ENCODE measurements at regions not wholly inside any gene's neighbourhood (a gene's known extent, or its start where the extent isn't known, plus 50 kb on each side); places are given as distances from the start of the nearest gene placed in this dataset.
A peak's percentile ranks its signal among the peaks of the same experiment; 100 is the strongest.
"Not testable (repeated sequence)": the region's sequence is repeated elsewhere in the genome, so short reads cannot be mapped to it uniquely, and the experiment has no call there.

GRCh38 chr3:162586591-162586990, 1090.0 kb downstream of the OTOL1 start:
- Histone ChIP-seq H3K9me3 (ENCODE audit: insufficient read depth, low read depth, low read length) (no peaks in the 10 kb centered on the region), H3K36me3 (ENCODE audit: insufficient read depth, low read depth, low read length) (no peaks in the 10 kb centered on the region), H3K27ac (ENCODE audit: low read length) (no peak overlapping the region), H3K9ac (ENCODE audit: low read depth, low read length) (no peak overlapping the region), H3K4me1 (ENCODE audit: insufficient read depth, low read length) (no peaks in the 10 kb centered on the region), H3K4me3 (ENCODE audit: low read length) (no peak overlapping the region), H3K27me3 (ENCODE audit: insufficient read depth, low read length) (no peaks in the 10 kb centered on the region)

- peak overlapping the region; percentile 17; the same call in 1 of the 2 replicates for H3K9ac ChIP-seq (ENCODE audit: low read depth, low read length)
- no peaks in the 10 kb centered on the region for H3K9me3 ChIP-seq (ENCODE audit: insufficient read depth, low read depth, low read length)
- H3K4me1 ChIP-seq (ENCODE audit: insufficient read depth, low read length) = peaks cover 3% of the 10 kb centered on the region; the same call in 1 of the 2 replicates
- no peaks in the 10 kb centered on the region for H3K36me3 ChIP-seq (ENCODE audit: insufficient read depth, low read depth, low read length)
- no peak overlapping the region for H3K4me3 ChIP-seq (ENCODE audit: low read length)
- H3K27me3 ChIP-seq (ENCODE audit: insufficient read depth, low read length) = no peaks in the 10 kb centered on the region
- no peak overlapping the region for H3K27ac ChIP-seq (ENCODE audit: low read length)
Measured at GRCh38 chr3:162597226-162597625, 1100.6 kb downstream of the OTOL1 start.

GRCh38 chr3:162598500-162598899, 1101.9 kb downstream of the OTOL1 start:
- H3K36me3 ChIP-seq (ENCODE audit: insufficient read depth, low read depth, low read length); H3K4me3 ChIP-seq (ENCODE audit: low read length); H3K4me1 ChIP-seq (ENCODE audit: insufficient read depth, low read length); H3K9me3 ChIP-seq (ENCODE audit: insufficient read depth, low read depth, low read length); H3K9ac ChIP-seq (ENCODE audit: low read depth, low read length); H3K27ac ChIP-seq (ENCODE audit: low read length); H3K27me3 ChIP-seq (ENCODE audit: insufficient read depth, low read length): not testable (repeated sequence)

GRCh38 chr3:162599742-162600141, 1103.1 kb downstream of the OTOL1 start:
- H3K4me3 ChIP-seq (ENCODE audit: low read length); H3K9ac ChIP-seq (ENCODE audit: low read depth, low read length); H3K27ac ChIP-seq (ENCODE audit: low read length); H3K9me3 ChIP-seq (ENCODE audit: insufficient read depth, low read depth, low read length); H3K4me1 ChIP-seq (ENCODE audit: insufficient read depth, low read length); H3K27me3 ChIP-seq (ENCODE audit: insufficient read depth, low read length); H3K36me3 ChIP-seq (ENCODE audit: insufficient read depth, low read depth, low read length): not testable (repeated sequence)

GRCh38 chr3:162601101-162601670, 1104.6 kb downstream of the OTOL1 start:
- Histone ChIP-seq H3K4me3 (ENCODE audit: low read length) (no peak overlapping the region), H3K9me3 (ENCODE audit: insufficient read depth, low read depth, low read length) (peaks cover 12% of the 10 kb centered on the region; the same call in 1 of the 2 replicates), H3K9ac (ENCODE audit: low read depth, low read length) (no peak overlapping the region), H3K27ac (ENCODE audit: low read length) (no peak overlapping the region), H3K36me3 (ENCODE audit: insufficient read depth, low read depth, low read length) (no peaks in the 10 kb centered on the region), H3K4me1 (ENCODE audit: insufficient read depth, low read length) (peaks cover 8% of the 10 kb centered on the region; the same call in 1 of the 2 replicates), H3K27me3 (ENCODE audit: insufficient read depth, low read length) (no peaks in the 10 kb centered on the region)

- no peak overlapping the region for H3K27ac ChIP-seq (ENCODE audit: low read length)
- peaks cover 8% of the 10 kb centered on the region; the same call in 1 of the 2 replicates for H3K4me1 ChIP-seq (ENCODE audit: insufficient read depth, low read length)
- no peak overlapping the region for H3K9ac ChIP-seq (ENCODE audit: low read depth, low read length)
- no peaks in the 10 kb centered on the region for H3K36me3 ChIP-seq (ENCODE audit: insufficient read depth, low read depth, low read length)
- no peaks in the 10 kb centered on the region for H3K27me3 ChIP-seq (ENCODE audit: insufficient read depth, low read length)
- H3K4me3 ChIP-seq (ENCODE audit: low read length) = no peak overlapping the region
- peaks cover 17% of the 10 kb centered on the region for H3K9me3 ChIP-seq (ENCODE audit: insufficient read depth, low read depth, low read length)
Measured at GRCh38 chr3:162602619-162603018, 1106.0 kb downstream of the OTOL1 start.

GRCh38 chr3:162605651-162606204, 1109.1 kb downstream of the OTOL1 start:
- Histone ChIP-seq H3K9me3 (ENCODE audit: insufficient read depth, low read depth, low read length) (peaks cover 17% of the 10 kb centered on the region), H3K9ac (ENCODE audit: low read depth, low read length) (no peak overlapping the region), H3K27me3 (ENCODE audit: insufficient read depth, low read length) (no peaks in the 10 kb centered on the region), H3K27ac (ENCODE audit: low read length) (no peak overlapping the region), H3K36me3 (ENCODE audit: insufficient read depth, low read depth, low read length) (no peaks in the 10 kb centered on the region), H3K4me3 (ENCODE audit: low read length) (no peak overlapping the region), H3K4me1 (ENCODE audit: insufficient read depth, low read length) (peaks cover 8% of the 10 kb centered on the region; the same call in 1 of the 2 replicates)

GRCh38 chr3:162610261-162610660, 1113.7 kb downstream of the OTOL1 start:
- Histone ChIP-seq H3K36me3 (ENCODE audit: insufficient read depth, low read depth, low read length) (no peaks in the 10 kb centered on the region), H3K4me3 (ENCODE audit: low read length) (no peak overlapping the region), H3K27ac (ENCODE audit: low read length) (no peak overlapping the region), H3K9me3 (ENCODE audit: insufficient read depth, low read depth, low read length) (peaks cover 12% of the 10 kb centered on the region; the same call in 1 of the 2 replicates), H3K9ac (ENCODE audit: low read depth, low read length) (no peak overlapping the region), H3K4me1 (ENCODE audit: insufficient read depth, low read length) (peaks cover 5% of the 10 kb centered on the region; the same call in 1 of the 2 replicates), H3K27me3 (ENCODE audit: insufficient read depth, low read length) (no peaks in the 10 kb centered on the region)

GRCh38 chr3:162612991-162613390, 1116.4 kb downstream of the OTOL1 start:
- Histone ChIP-seq H3K9ac (ENCODE audit: low read depth, low read length) (no peak overlapping the region), H3K27me3 (ENCODE audit: insufficient read depth, low read length) (no peaks in the 10 kb centered on the region), H3K27ac (ENCODE audit: low read length) (no peak overlapping the region), H3K4me1 (ENCODE audit: insufficient read depth, low read length) (peaks cover 3% of the 10 kb centered on the region; the same call in 1 of the 2 replicates), H3K4me3 (ENCODE audit: low read length) (no peak overlapping the region), H3K9me3 (ENCODE audit: insufficient read depth, low read depth, low read length) (no peaks in the 10 kb centered on the region), H3K36me3 (ENCODE audit: insufficient read depth, low read depth, low read length) (no peaks in the 10 kb centered on the region)

- no peak overlapping the region for H3K9ac ChIP-seq (ENCODE audit: low read depth, low read length)
- no peaks in the 10 kb centered on the region for H3K27me3 ChIP-seq (ENCODE audit: insufficient read depth, low read length)
Measured at GRCh38 chr3:162626172-162626571, 1129.6 kb downstream of the OTOL1 start.

GRCh38 chr3:162628531-162628930, 1131.9 kb downstream of the OTOL1 start:
- no peak overlapping the region for H3K4me3 ChIP-seq (ENCODE audit: low read length)
- H3K9ac ChIP-seq (ENCODE audit: low read depth, low read length) = no peak overlapping the region
- H3K27ac ChIP-seq (ENCODE audit: low read length) = no peak overlapping the region
- no peaks in the 10 kb centered on the region for H3K27me3 ChIP-seq (ENCODE audit: insufficient read depth, low read length)
- no peaks in the 10 kb centered on the region for H3K9me3 ChIP-seq (ENCODE audit: insufficient read depth, low read depth, low read length)
- no peaks in the 10 kb centered on the region for H3K4me1 ChIP-seq (ENCODE audit: insufficient read depth, low read length)
- H3K36me3 ChIP-seq (ENCODE audit: insufficient read depth, low read depth, low read length) = no peaks in the 10 kb centered on the region

More at GRCh38 chr3:162626172-162626571, 1129.6 kb downstream of the OTOL1 start:
- no peak overlapping the region for H3K4me3 ChIP-seq (ENCODE audit: low read length)
- no peaks in the 10 kb centered on the region for H3K4me1 ChIP-seq (ENCODE audit: insufficient read depth, low read length)
- H3K9me3 ChIP-seq (ENCODE audit: insufficient read depth, low read depth, low read length) = no peaks in the 10 kb centered on the region
- H3K36me3 ChIP-seq (ENCODE audit: insufficient read depth, low read depth, low read length) = no peaks in the 10 kb centered on the region
- H3K27ac ChIP-seq (ENCODE audit: low read length) = no peak overlapping the region

- no peaks in the 10 kb centered on the region for H3K36me3 ChIP-seq (ENCODE audit: insufficient read depth, low read depth, low read length)
- H3K27me3 ChIP-seq (ENCODE audit: insufficient read depth, low read length) = no peaks in the 10 kb centered on the region
- no peaks in the 10 kb centered on the region for H3K9me3 ChIP-seq (ENCODE audit: insufficient read depth, low read depth, low read length)
- H3K9ac ChIP-seq (ENCODE audit: low read depth, low read length) = no peak overlapping the region
- no peaks in the 10 kb centered on the region for H3K4me1 ChIP-seq (ENCODE audit: insufficient read depth, low read length)
- H3K27ac ChIP-seq (ENCODE audit: low read length) = no peak overlapping the region
- H3K4me3 ChIP-seq (ENCODE audit: low read length) = no peak overlapping the region
Measured at GRCh38 chr3:162629372-162629771, 1132.8 kb downstream of the OTOL1 start.
